CD4-positive, CD25-positive, alpha-beta regulatory T cell (primary cell): ENCODE measurements at regions not wholly inside any gene's neighbourhood (a gene's known extent, or its start where the extent isn't known, plus 50 kb on each side); places are given as distances from the start of the nearest gene placed in this dataset.

Experiments used
- ATAC-seq, 2 donors: fragments of 150-1000 bp; cut with Tn5 transposase; one replicate each; pipeline ENCODE4 v1.10.0; 2021; ENCODE audit warnings: low read depth in 2 of 2, moderate number of reproducible peaks in 2 of 2, moderate library complexity in 1 of 2
- DNase-seq, 3 donors: peaks; one replicate each; pipeline versions ENCODE4 v3.0.0 to v3.0.0-alpha.2; 2012 to 2022; ENCODE audit warnings: mixed read lengths in 1 of 3
- H3K27ac ChIP-seq: one replicate; pipeline ENCODE4 v1.7.0; 2013; ENCODE audit warnings: mild to moderate bottlenecking, low read length; ENCODE audit not compliant: insufficient read depth, poor library complexity, severe bottlenecking
- H3K27me3 ChIP-seq: one replicate; pipeline ENCODE4 v1.7.0; 2013; ENCODE audit warnings: low read length; ENCODE audit not compliant: control insufficient read depth, insufficient read depth
- H3K36me3 ChIP-seq: one replicate; pipeline ENCODE4 v1.7.0; 2013; ENCODE audit warnings: mild to moderate bottlenecking, low read length, moderate library complexity; ENCODE audit not compliant: control insufficient read depth, insufficient read depth
- H3K4me1 ChIP-seq: 2 replicates; pipeline ENCODE4 v1.7.0; 2013; ENCODE audit warnings: mild to moderate bottlenecking, low read length; ENCODE audit not compliant: insufficient read depth, control insufficient read depth, poor library complexity, severe bottlenecking
- H3K4me3 ChIP-seq: one replicate; pipeline ENCODE4 v1.7.0; 2013; ENCODE audit warnings: low read depth, mild to moderate bottlenecking, low read length, moderate library complexity
- H3K9me3 ChIP-seq, 2 experiments: 1 replicate in 1 of 2; 2 replicates in 1 of 2; pipeline ENCODE4 v1.7.0; 2013; ENCODE audit warnings: low read length in 2 of 2, mild to moderate bottlenecking in 1 of 2, moderate library complexity in 1 of 2; ENCODE audit not compliant: control insufficient read depth in 2 of 2
- H3K27ac Mint-ChIP-seq, 3 donors: one replicate each; pipeline ENCODE4 v1.8.0; 2020 to 2022; ENCODE audit warnings: mild to moderate bottlenecking in 3 of 3, mixed read lengths in 3 of 3, moderate library complexity in 2 of 3
- H3K27me3 Mint-ChIP-seq: one replicate; pipeline ENCODE4 v1.8.0; 2022; ENCODE audit warnings: mild to moderate bottlenecking, mixed read lengths
- H3K36me3 Mint-ChIP-seq: one replicate; pipeline ENCODE4 v1.8.0; 2020; ENCODE audit warnings: mixed read lengths
- H3K4me1 Mint-ChIP-seq, 4 donors: one replicate each; pipeline ENCODE4 v1.8.0; 2020 to 2022; ENCODE audit warnings: mixed read lengths in 4 of 4, mild to moderate bottlenecking in 1 of 4
- H3K4me3 Mint-ChIP-seq, 4 donors: one replicate each; pipeline ENCODE4 v1.8.0; 2020 to 2022; ENCODE audit warnings: mild to moderate bottlenecking in 4 of 4, mixed read lengths in 4 of 4, moderate library complexity in 3 of 4
- H3K9me3 Mint-ChIP-seq, 7 donors: one replicate each; pipeline ENCODE4 v1.8.0; 2020 to 2022; ENCODE audit warnings: mixed read lengths in 7 of 7, mild to moderate bottlenecking in 3 of 7, moderate library complexity in 2 of 7

DNA sequence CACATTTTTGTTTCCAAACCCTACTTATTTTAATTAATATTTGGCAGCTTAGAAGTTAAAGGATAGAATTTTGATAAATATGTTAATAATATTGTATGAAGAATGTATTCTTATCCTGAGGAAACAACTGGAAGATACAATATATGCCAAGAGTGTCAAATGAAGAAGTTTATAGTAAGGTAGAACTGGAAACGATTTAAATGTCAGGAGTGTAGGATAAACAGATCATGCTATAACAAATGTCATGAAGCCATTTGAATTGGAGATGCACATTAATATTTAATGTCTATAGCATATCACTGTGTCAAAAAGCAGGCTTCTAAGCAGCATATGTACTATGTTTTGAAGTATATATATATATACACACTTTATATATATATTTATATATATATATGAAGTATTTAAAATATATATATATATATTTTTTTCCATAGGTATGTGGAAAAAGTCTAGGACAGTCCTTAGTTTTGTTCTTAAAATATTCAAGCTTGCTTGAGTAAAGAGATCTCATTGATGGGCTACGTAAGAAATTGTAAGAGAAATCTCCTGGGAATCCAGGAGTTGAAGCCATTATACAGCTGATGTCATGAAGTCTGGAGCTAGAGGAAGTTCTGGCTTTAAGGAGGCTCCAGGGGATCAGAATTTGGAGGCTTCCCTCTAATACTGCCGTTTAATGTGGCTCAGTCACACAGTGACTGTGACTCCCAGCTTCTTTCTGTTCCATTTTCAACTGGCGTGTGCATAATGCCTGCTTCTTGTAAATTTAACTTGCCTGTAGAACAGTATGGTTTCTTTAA is 79.9 kb upstream of the MYCBP2 start:
- no peaks in the 10 kb centered on the region for H3K36me3 Mint-ChIP-seq
- no peaks in the 10 kb centered on the region for H3K27me3 Mint-ChIP-seq
- ATAC-seq (no peak), DNase-seq (no peak)
- H3K27me3 ChIP-seq: no peaks in the 10 kb centered on the region
- H3K9me3 ChIP-seq: no peaks in the 10 kb centered on the region
- H3K4me1 Mint-ChIP-seq: no peaks in the 10 kb centered on the region
- H3K27ac Mint-ChIP-seq: no peak overlapping the region
- no peaks in the 10 kb centered on the region for H3K9me3 Mint-ChIP-seq
- no peak overlapping the region for H3K27ac ChIP-seq
- H3K4me1 ChIP-seq: no peaks in the 10 kb centered on the region
- no peak overlapping the region for H3K4me3 ChIP-seq
- no peaks in the 10 kb centered on the region for H3K36me3 ChIP-seq
- H3K4me3 Mint-ChIP-seq: no peak overlapping the region

DNA sequence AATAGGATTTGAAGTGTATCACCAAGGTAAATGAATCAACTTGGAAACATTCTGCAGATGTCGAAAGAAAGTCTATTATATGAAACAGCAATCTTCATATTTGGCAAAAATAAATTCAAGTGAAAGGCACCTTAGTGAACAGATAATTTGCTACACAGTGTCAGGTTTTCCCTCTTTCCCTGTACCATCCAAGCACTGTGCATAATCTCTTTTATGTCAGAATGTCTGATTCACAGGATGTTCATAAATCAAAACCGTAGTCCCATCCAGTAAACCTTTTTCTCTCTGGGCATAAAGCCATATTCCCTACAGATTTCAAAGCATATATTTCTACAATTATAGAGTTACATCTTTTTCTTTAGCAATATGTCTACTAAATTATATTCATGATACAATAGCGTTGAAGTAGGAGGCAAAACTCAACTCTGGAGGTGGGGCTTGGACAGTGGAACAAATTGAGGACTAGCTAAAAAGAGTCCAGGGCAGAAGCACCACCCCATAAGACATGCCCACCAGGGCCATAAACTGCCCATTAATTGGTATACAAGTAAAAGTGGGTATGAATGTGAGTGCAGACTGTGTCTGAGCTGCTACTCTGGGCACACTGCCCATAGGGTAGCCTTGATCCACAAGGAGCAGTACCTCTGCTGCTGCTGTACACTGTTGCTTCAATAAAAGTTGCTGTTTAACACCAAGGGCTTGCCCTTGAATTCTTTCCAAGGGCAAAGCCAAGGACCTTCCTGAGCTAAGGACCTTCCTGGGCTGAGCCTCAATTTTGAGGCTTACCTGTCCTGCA is 72.1 kb upstream of the MYCBP2 start:
- H3K27ac Mint-ChIP-seq: no peak overlapping the region
- no peak for DNase-seq

DNA sequence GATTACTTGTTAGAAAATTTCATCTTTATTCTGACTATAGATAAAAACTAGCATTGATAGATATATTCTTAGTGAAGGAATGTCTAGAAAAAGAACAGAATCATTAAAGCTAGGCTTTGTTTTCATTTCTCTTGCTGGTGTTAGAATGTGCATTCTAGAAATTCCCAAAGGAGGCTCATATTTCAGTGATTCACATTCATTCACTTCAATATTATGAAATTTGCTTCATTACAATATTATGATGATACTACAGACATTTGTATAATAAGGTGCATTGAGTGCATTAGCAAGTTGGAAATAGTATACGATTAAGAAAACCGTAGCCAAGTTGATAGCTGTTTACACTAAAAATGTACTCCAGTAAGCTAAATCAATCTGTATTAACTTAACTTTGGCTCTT is 70.7 kb upstream of the MYCBP2 start:
- H3K9me3 Mint-ChIP-seq: no peaks in the 10 kb centered on the region
- H3K4me3 Mint-ChIP-seq: no peak overlapping the region
- Histone ChIP-seq H3K36me3 (no peaks in the 10 kb centered on the region), H3K4me1 (no peaks in the 10 kb centered on the region), H3K27ac (no peak overlapping the region), H3K27me3 (no peaks in the 10 kb centered on the region), H3K4me3 (no peak overlapping the region), H3K9me3 (no peaks in the 10 kb centered on the region)
- H3K27me3 Mint-ChIP-seq: no peaks in the 10 kb centered on the region
- H3K27ac Mint-ChIP-seq: no peak overlapping the region
- no peaks in the 10 kb centered on the region for H3K36me3 Mint-ChIP-seq
- H3K4me1 Mint-ChIP-seq: peaks cover 0 to 12% (median 4%) of the 10 kb centered on the region in 4 donors
- DNase-seq: no peak
- no peak for ATAC-seq

More for the DNA sequence above, 72.1 kb upstream of the MYCBP2 start:
- Mint-ChIP-seq H3K9me3 (no peaks in the 10 kb centered on the region), H3K36me3 (no peaks in the 10 kb centered on the region), H3K4me1 (peaks cover 0 to under 1% (median under 1%) of the 10 kb centered on the region in 4 donors), H3K27me3 (no peaks in the 10 kb centered on the region), H3K4me3 (no peak overlapping the region)
- Histone ChIP-seq H3K36me3 (no peaks in the 10 kb centered on the region), H3K27me3 (no peaks in the 10 kb centered on the region), H3K4me1 (no peaks in the 10 kb centered on the region), H3K27ac (no peak overlapping the region), H3K9me3 (no peaks in the 10 kb centered on the region), H3K4me3 (no peak overlapping the region)
- ATAC-seq: no peak

DNA sequence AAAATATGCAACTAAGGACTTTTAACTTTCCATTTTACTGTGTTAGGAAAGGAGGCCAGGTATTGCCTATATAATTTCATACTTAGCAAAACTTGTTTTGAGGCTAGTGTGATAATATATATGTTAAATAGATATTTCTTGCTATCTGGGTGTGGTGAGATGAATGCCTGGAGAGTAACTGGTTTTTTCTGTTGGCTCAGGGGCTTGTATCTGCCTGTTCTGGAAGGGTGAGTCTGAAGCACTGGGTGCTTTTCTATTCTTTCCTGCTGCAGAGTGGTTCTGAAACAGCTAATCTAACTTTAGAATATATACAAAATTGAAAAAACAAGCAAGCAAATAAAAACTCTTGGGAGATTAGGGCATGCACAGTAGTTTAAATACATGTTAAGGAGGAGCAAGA is 64.6 kb upstream of the MYCBP2 start:
- H3K4me1 ChIP-seq: peaks cover 7% of the 10 kb centered on the region
- H3K4me3 Mint-ChIP-seq: no peak overlapping the region
- H3K36me3 Mint-ChIP-seq: no peaks in the 10 kb centered on the region
- no peak for DNase-seq
- H3K27ac ChIP-seq: no peak overlapping the region
- H3K27me3 ChIP-seq: no peaks in the 10 kb centered on the region
- no peak for ATAC-seq
- H3K27ac Mint-ChIP-seq: no peak overlapping the region
- H3K36me3 ChIP-seq: no peaks in the 10 kb centered on the region
- no peaks in the 10 kb centered on the region for H3K9me3 ChIP-seq
- H3K4me1 Mint-ChIP-seq: peaks cover 12 to 41% (median 27%) of the 10 kb centered on the region in 4 donors
- no peaks in the 10 kb centered on the region for H3K27me3 Mint-ChIP-seq
- no peaks in the 10 kb centered on the region for H3K9me3 Mint-ChIP-seq
- H3K4me3 ChIP-seq: no peak overlapping the region

DNA sequence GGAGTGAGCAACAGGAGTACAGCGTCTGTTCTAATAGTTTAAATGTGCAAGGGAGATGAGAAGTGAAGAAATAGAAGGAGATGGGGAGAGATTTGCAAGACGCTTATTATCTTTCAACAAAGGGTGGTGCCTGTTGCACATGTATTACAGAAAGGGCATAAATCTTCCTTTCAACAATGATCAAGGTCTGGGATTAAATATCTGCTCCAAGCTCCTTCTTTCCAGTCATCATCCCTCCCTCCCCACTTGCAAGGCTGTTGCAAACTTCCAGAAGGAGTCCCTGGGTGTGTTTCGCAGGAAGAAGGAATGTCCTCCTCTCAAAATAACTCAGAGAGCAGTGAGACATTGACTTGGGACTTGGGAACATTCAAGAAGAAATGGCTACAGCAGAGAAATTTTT is 63.5 kb upstream of the MYCBP2 start:
- Mint-ChIP-seq H3K27me3 (no peaks in the 10 kb centered on the region), H3K36me3 (no peaks in the 10 kb centered on the region)

DNA sequence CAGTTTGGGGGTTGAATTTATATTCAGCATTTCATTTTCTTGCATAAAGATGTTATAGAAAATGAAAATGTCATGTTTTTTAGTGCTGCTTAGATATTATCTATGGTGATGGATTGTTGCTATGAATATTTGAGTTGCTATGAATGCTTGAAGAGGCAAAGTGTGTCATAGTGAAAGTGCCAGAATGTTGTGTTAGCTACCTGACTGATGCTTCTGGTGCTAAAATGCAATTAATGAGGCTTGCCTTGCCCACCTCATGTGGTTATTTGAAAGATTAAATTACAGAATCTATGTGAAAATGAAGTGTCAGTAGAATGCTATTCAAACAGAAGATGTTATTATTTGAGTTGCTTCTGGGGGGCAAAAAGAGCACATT is 62.7 kb upstream of the MYCBP2 start:
- no peak for ATAC-seq

More for the DNA sequence above, 63.5 kb upstream of the MYCBP2 start:
- no peak overlapping the region for H3K4me3 Mint-ChIP-seq
- Histone ChIP-seq H3K4me3 (no peak overlapping the region), H3K27me3 (no peaks in the 10 kb centered on the region), H3K27ac (no peak overlapping the region), H3K36me3 (no peaks in the 10 kb centered on the region), H3K4me1 (peaks cover 7% of the 10 kb centered on the region), H3K9me3 (no peaks in the 10 kb centered on the region)
- no peak overlapping the region for H3K27ac Mint-ChIP-seq
- H3K9me3 Mint-ChIP-seq: no peaks in the 10 kb centered on the region
- H3K4me1 Mint-ChIP-seq: peaks cover 12 to 41% (median 27%) of the 10 kb centered on the region in 4 donors
- DNase-seq: no peak
- ATAC-seq: no peak

DNA sequence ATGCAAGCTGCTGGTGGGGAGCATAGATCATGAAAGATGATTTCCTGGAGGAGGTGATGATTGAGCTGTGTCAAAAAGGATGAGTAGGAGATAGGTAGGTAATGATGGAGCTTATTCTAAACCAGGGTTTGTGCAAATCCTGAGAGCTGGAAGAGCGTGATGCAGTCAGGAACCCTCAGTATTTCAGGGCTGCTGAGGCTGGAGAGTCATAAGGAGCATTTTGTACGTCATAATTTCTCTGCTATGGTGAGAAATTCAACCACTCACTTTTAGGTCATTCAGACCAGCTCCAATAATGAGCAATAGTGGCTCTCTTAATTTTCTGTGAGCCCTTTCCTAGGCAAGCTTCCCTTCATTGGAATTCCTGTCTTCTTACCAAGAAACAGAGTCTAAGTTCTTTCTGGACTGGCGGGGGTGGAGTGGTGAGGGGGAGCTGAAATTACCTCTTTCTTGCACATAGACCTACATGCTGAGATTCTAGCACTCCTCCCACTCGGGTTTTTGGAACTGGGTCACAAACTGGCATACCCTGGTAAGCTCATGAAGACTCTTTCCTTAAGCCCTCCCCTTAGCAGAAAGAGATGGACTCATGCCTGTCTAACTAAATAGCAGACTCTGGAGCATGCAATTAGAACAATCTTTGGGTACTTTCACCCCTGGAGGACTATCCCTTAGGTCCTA is 62.2 kb upstream of the MYCBP2 start:
- ATAC-seq (no peak), DNase-seq (no peak)
- H3K27ac ChIP-seq: no peak overlapping the region
- H3K27me3 Mint-ChIP-seq: no peaks in the 10 kb centered on the region
- H3K36me3 ChIP-seq: no peaks in the 10 kb centered on the region
- peaks cover 7% of the 10 kb centered on the region for H3K4me1 ChIP-seq
- H3K4me1 Mint-ChIP-seq: peaks cover 12 to 41% (median 27%) of the 10 kb centered on the region in 4 donors
- no peaks in the 10 kb centered on the region for H3K9me3 Mint-ChIP-seq
- no peaks in the 10 kb centered on the region for H3K9me3 ChIP-seq
- no peaks in the 10 kb centered on the region for H3K27me3 ChIP-seq
- H3K4me3 ChIP-seq: peak overlapping the region; percentile 14
- H3K36me3 Mint-ChIP-seq: no peaks in the 10 kb centered on the region
- H3K4me3 Mint-ChIP-seq: no peak overlapping the region
- peak overlapping the region in 2 of 3 donors; percentile 4 to 27 for H3K27ac Mint-ChIP-seq

More for the DNA sequence above, 62.7 kb upstream of the MYCBP2 start:
- Histone ChIP-seq H3K4me3 (peak overlapping the region; percentile 14), H3K36me3 (no peaks in the 10 kb centered on the region), H3K9me3 (no peaks in the 10 kb centered on the region), H3K27ac (no peak overlapping the region), H3K27me3 (no peaks in the 10 kb centered on the region), H3K4me1 (peaks cover 7% of the 10 kb centered on the region)
- Mint-ChIP-seq H3K4me3 (no peak overlapping the region), H3K27me3 (no peaks in the 10 kb centered on the region), H3K9me3 (no peaks in the 10 kb centered on the region), H3K4me1 (peaks cover 12 to 41% (median 27%) of the 10 kb centered on the region in 4 donors), H3K36me3 (no peaks in the 10 kb centered on the region), H3K27ac (no peak overlapping the region)
- peak in 2 of 3 donors; percentile 1 to 21 for DNase-seq
